DND-41 (cell line): ENCODE measurements at regions not wholly inside any gene's neighbourhood (a gene's known extent, or its start where the extent isn't known, plus 50 kb on each side); places are given as distances from the start of the nearest gene placed in this dataset.

Experiments used
- ATAC-seq: fragments of 200-7000 bp; cut with Tn5 transposase; 3 replicates; pipeline ENCODE4 v1.9.1; 2021; ENCODE audit warnings: low read depth; ENCODE audit not compliant: insufficient read depth
- DNase-seq: peaks from one replicate; pipeline ENCODE4 v3.0.0-alpha.2; 2020
- H2AFZ ChIP-seq: 2 replicates; pipeline ENCODE4 v1.6.0; 2012; ENCODE audit warnings: low read depth, low read length
- H3K27ac ChIP-seq: 2 replicates; pipeline ENCODE4 v1.5.1; 2012; ENCODE audit warnings: low read length, inconsistent platforms
- H3K27me3 ChIP-seq: fragments of 200-600 bp; sonication (generic); 2 replicates; pipeline ENCODE4 v1.6.0; 2012; ENCODE audit warnings: low read length, mild to moderate bottlenecking, inconsistent platforms; ENCODE audit not compliant: insufficient read depth, poor library complexity
- H3K36me3 ChIP-seq: 2 replicates; pipeline ENCODE4 v1.5.1; 2012; ENCODE audit warnings: low read length, inconsistent platforms; ENCODE audit not compliant: insufficient read depth
- H3K4me1 ChIP-seq: 2 replicates; pipeline ENCODE4 v1.5.1; 2012; ENCODE audit warnings: mild to moderate bottlenecking, low read length; ENCODE audit not compliant: insufficient read depth
- H3K4me2 ChIP-seq: 2 replicates; pipeline ENCODE4 v1.6.0; 2012; ENCODE audit warnings: mild to moderate bottlenecking, moderate library complexity, low read length, inconsistent platforms; ENCODE audit not compliant: insufficient read depth
- H3K4me3 ChIP-seq, 2 experiments: fragments of 200-600 bp in 1 of 2; shearing (Covaris generic) in 1 of 2; 2 replicates each; pipeline ENCODE4 v1.5.1; 2012 to 2016; ENCODE audit warnings: inconsistent platforms in 2 of 2, low read length in 2 of 2, mild to moderate bottlenecking in 2 of 2, low read depth in 1 of 2, moderate library complexity in 1 of 2
- H3K79me2 ChIP-seq: 2 replicates; pipeline ENCODE4 v1.6.0; 2012; ENCODE audit warnings: low read length, inconsistent platforms; ENCODE audit not compliant: insufficient read depth
- H3K9ac ChIP-seq: 2 replicates; pipeline ENCODE4 v1.6.0; 2012; ENCODE audit warnings: low read depth, mild to moderate bottlenecking, inconsistent platforms, low read length, moderate library complexity
- H3K9me3 ChIP-seq: 2 replicates; pipeline ENCODE4 v1.5.1; 2012; ENCODE audit warnings: low read length, moderate library complexity, mild to moderate bottlenecking, inconsistent platforms; ENCODE audit not compliant: insufficient read depth, severe bottlenecking
- H4K20me1 ChIP-seq: 2 replicates; pipeline ENCODE4 v1.6.0; 2012; ENCODE audit warnings: low read length; ENCODE audit not compliant: insufficient read depth
- EZH2 ChIP-seq: IDR thresholded peaks from 3 replicates; pipeline ENCODE4 v1.6.1; 2012; ENCODE audit warnings: borderline replicate concordance, low read depth, mild to moderate bottlenecking, moderate library complexity, low read length, inconsistent platforms; ENCODE audit not compliant: severe bottlenecking
- TF ChIP-seq, protein P1 (sequence below): IDR thresholded peaks from 2 replicates; pipeline ENCODE4 v1.5.1; 2012; ENCODE audit warnings: borderline replicate concordance, low read length, moderate library complexity, mild to moderate bottlenecking; ENCODE audit not compliant: poor library complexity, severe bottlenecking; ENCODE audit errors: extremely low read depth

DNA sequence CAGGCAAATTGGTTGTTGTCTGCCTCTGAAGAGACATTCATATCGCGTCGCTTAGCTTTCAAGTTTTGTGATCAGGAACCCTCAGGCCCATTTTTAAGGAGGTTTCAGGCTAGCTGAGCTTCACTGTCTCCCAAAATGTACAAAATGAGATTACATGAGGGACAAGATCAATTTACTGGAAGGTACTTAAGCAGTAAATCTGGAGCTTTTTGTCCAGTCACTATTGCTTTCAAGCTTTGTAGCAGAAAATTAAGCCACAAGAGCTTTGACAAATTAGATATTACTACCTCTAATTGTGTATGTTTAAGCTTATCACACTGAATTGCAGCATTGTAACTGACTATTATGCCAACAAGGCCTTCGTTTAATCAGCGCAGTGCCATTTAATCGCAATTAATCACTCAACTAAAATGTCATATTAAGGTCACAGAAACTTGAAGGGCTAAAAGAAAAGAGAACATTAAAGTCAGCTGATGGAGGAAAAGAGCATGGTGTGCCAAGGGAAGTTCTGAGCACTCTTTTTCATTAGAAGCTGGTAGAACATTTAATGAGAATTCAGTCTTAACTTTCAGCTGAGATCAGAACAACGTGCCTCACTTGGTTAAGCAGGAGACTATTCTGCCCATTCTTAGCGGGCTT, 353.0 kb downstream of the FBXO8 start:
- Histone ChIP-seq H4K20me1 (no peaks in the 10 kb centered on the region), H3K27me3 (peaks cover 2% of the 10 kb centered on the region), H3K4me2 (no peak overlapping the region), H3K79me2 (no peaks in the 10 kb centered on the region), H3K9me3 (no peaks in the 10 kb centered on the region), H3K4me1 (no peaks in the 10 kb centered on the region), H3K4me3 (no peak overlapping the region), H3K27ac (no peak overlapping the region), H3K36me3 (no peaks in the 10 kb centered on the region), H3K9ac (no peak overlapping the region), H2AFZ (no peak overlapping the region)
- TF ChIP-seq, protein P1, sequence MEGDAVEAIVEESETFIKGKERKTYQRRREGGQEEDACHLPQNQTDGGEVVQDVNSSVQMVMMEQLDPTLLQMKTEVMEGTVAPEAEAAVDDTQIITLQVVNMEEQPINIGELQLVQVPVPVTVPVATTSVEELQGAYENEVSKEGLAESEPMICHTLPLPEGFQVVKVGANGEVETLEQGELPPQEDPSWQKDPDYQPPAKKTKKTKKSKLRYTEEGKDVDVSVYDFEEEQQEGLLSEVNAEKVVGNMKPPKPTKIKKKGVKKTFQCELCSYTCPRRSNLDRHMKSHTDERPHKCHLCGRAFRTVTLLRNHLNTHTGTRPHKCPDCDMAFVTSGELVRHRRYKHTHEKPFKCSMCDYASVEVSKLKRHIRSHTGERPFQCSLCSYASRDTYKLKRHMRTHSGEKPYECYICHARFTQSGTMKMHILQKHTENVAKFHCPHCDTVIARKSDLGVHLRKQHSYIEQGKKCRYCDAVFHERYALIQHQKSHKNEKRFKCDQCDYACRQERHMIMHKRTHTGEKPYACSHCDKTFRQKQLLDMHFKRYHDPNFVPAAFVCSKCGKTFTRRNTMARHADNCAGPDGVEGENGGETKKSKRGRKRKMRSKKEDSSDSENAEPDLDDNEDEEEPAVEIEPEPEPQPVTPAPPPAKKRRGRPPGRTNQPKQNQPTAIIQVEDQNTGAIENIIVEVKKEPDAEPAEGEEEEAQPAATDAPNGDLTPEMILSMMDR = no peak
- no peak for TF ChIP-seq EZH2
- DNase-seq = no peak
- no peak for ATAC-seq

DNA sequence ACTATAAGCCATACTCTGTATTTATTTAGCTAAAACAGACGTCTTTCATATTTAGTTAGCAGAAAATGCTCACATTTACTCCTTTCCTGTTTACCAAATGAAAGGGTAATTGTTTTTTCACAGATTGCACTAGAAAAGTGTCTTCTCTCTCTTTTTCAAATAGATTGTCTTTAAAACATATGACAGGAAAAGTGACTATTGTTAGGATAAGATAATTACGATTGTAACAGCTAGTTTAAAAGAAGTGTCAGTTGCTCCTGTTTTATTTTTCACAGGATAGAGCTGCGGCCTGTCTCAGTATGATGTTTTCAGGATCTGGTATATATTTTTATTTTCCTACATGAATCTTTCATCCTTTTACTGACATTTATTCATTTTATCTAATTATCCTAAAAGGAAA, 353.5 kb downstream of the FBXO8 start:
- Histone ChIP-seq H3K9ac (no peak overlapping the region), H3K4me1 (no peaks in the 10 kb centered on the region), H3K4me2 (no peak overlapping the region), H3K4me3 (no peak overlapping the region), H3K27ac (no peak overlapping the region), H3K9me3 (no peaks in the 10 kb centered on the region), H3K27me3 (peaks cover under 1% of the 10 kb centered on the region), H4K20me1 (no peaks in the 10 kb centered on the region), H2AFZ (no peak overlapping the region), H3K79me2 (no peaks in the 10 kb centered on the region), H3K36me3 (no peaks in the 10 kb centered on the region)
- no peak for ATAC-seq
- no peak for TF ChIP-seq EZH2
- TF ChIP-seq, protein P1 = no peak
- no peak for DNase-seq

DNA sequence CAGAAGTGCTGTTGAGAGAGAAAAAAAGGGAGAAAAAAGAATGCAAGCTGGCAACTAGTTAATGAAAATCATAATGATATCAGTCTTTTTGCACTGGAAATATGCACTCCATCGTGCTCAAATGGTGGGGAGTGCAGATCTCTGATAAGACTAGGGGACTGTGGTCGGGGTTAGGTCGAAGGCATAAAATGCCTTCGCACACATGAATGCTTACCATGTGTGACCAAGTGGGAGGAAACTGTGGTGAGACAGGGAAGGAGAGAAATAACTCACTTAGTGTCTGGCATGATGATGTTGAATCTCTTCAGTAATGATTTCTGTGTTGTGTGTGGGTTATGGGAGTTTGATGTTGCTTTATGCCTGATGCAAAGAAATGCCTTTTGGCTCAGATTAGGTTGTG, 358.9 kb downstream of the FBXO8 start:
- H3K79me2 ChIP-seq = no peaks in the 10 kb centered on the region
- no peaks in the 10 kb centered on the region for H3K4me1 ChIP-seq
- H2AFZ ChIP-seq = no peak overlapping the region
- DNase-seq (no peak), ATAC-seq (no peak)
- H3K27me3 ChIP-seq = no peaks in the 10 kb centered on the region
- no peak overlapping the region for H3K4me2 ChIP-seq
- no peak for TF ChIP-seq EZH2
- TF ChIP-seq, protein P1 = no peak
- no peak overlapping the region for H3K27ac ChIP-seq
- no peak overlapping the region for H3K9ac ChIP-seq
- H3K9me3 ChIP-seq = no peaks in the 10 kb centered on the region
- H3K4me3 ChIP-seq = no peak overlapping the region
- H4K20me1 ChIP-seq = no peaks in the 10 kb centered on the region
- H3K36me3 ChIP-seq = no peaks in the 10 kb centered on the region

DNA sequence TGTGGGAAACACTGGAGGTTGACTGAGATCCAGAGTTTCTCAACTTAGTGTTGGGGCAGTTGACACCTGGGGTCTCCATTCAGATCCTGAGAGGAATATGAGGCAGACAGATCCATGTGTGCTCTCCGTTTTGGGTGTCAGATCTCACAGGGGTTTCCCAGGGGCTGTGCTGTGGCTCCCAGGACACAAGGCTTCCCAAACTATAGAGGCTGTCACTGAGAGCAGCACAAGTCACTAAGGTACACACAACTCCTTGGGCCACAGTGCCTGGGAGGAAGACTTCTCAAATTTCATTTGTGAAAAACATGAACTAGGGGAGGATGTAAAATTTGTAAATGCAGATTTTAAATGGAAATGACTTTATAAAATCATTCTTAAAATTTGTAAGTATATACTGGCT, 363.6 kb downstream of the FBXO8 start:
- Histone ChIP-seq H3K4me3 (no peak overlapping the region), H3K27ac (no peak overlapping the region), H3K9ac (no peak overlapping the region), H3K27me3 (peaks cover 6% of the 10 kb centered on the region), H3K79me2 (no peaks in the 10 kb centered on the region), H2AFZ (no peak overlapping the region), H3K9me3 (no peaks in the 10 kb centered on the region), H4K20me1 (no peaks in the 10 kb centered on the region), H3K4me1 (no peaks in the 10 kb centered on the region), H3K4me2 (no peak overlapping the region), H3K36me3 (no peaks in the 10 kb centered on the region)
- DNase-seq = no peak
- ATAC-seq = no peak
- TF ChIP-seq EZH2 = no peak
- TF ChIP-seq, protein P1 = no peak
